Retinal pigment epithelial cell (primary cell): ENCODE measurements at regions not wholly inside any gene's neighbourhood (a gene's known extent, or its start where the extent isn't known, plus 50 kb on each side); places are given as distances from the start of the nearest gene placed in this dataset.

Experiments used
- DNase-seq: peaks from one replicate; pipeline ENCODE4 v3.0.0-alpha.2; 2010; ENCODE audit warnings: low read depth
- H3K4me3 ChIP-seq: 2 replicates; pipeline ENCODE4 v1.5.1; 2011; ENCODE audit warnings: mild to moderate bottlenecking, low read length, control low read depth, moderate library complexity
- CTCF ChIP-seq: conservative IDR thresholded peaks from 2 replicates; pipeline ENCODE4 v1.5.1; 2011; ENCODE audit warnings: low read depth, low read length, control low read depth, inconsistent platforms

DNA sequence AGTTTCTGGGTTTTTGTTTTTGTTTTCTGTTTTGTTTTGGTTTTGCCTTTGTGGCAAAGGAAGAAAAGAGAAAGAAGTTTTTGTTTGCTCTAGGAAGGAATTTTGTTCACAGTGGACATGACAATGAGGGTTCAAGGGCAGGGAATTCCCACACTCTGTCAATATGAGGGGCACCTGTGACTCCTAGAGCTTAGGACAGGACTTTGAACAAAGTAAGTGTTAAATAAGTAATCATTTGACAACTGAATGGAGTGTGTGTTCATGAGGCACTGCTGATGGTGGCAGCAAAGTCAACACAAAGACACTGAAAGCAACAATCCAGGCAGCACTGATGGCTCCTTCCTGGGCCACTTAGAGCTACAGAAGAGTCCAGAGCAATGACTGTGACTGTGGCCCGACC lies 1381.1 kb upstream of the LRRTM3 start:
- TF ChIP-seq CTCF = no peak
- DNase-seq = no peak
- H3K4me3 ChIP-seq = no peak overlapping the region

- TF ChIP-seq CTCF = no peak
- DNase-seq = no peak
- no peak overlapping the region for H3K4me3 ChIP-seq
Measured at GRCh38 chr10:65548001-65548400, 1377.8 kb upstream of the LRRTM3 start.

DNA sequence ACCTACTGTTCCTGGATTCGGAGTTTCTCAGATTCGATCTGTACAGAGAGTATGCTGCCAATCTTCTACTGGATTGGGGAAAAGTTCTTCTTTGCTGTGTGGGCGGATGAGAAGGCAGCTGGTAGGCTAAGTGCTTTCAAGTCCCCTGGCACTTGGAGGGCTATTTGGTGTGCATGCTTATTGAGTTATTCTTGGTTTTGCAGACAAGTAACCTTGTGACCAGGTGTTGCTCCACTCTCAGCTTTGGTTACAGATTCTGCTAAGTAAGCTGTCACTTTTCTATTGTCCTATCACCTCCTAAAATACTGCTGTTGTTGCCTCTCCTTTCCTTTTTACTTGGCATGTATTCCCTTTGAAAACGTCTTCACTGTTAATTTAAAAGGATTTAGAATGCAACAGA lies 1375.1 kb upstream of the LRRTM3 start:
- no peak for DNase-seq
- TF ChIP-seq CTCF = no peak
- H3K4me3 ChIP-seq = no peak overlapping the region

DNA sequence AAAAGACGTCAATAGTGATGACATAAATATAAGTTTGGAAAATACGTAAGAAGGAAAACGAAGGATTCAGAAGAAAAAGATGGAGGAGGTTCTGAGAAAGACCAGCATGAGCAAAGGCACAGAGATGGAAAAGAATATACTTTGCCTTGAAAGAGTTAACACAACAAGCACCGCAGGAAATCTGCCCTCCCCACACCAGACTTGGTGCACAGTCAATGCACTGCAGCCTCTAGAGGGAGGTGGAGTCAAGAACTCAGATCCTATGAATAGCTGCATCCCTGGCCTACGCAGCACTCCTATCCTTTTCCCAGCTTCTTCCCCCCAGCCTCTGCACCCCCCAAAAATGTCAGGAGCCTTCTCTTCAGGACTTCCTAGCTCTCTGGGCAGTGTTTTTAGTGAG lies 1370.6 kb upstream of the LRRTM3 start:
- H3K4me3 ChIP-seq = no peak overlapping the region
- no peak for TF ChIP-seq CTCF
- DNase-seq = no peak

DNA sequence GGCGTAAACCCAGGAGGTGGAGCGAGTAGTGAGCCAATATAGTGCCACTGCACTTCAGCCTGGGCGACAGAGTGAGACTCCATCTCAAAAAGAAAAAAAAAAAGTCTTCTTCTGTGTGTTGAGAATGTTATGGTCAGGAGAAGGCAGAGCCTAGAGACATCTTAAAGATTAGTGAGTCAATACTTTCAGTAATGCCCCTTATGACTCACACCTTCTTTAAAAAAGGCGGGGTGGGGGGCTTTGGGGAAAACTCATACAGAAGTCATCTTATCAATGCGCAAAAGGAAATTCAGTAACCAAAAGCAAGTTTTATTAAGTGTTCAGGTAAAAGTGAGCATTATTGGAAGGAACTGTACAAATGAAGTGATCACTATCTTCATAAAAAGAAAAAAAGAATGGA lies 1369.8 kb upstream of the LRRTM3 start:
- TF ChIP-seq CTCF = no peak
- H3K4me3 ChIP-seq = no peak overlapping the region
- no peak for DNase-seq

- no peak for TF ChIP-seq CTCF
- H3K4me3 ChIP-seq = no peak overlapping the region
- DNase-seq = no peak
Measured at GRCh38 chr10:65559369-65559768, 1366.5 kb upstream of the LRRTM3 start.

- H3K4me3 ChIP-seq = no peak overlapping the region
- no peak for TF ChIP-seq CTCF
- DNase-seq = no peak
Measured at GRCh38 chr10:65565246-65565645, 1360.6 kb upstream of the LRRTM3 start.
